ENCODE measurements at regions not wholly inside any gene's neighbourhood (a gene's known extent, or its start where the extent isn't known, plus 50 kb on each side); places are given as distances from the start of the nearest gene placed in this dataset.

DNA sequence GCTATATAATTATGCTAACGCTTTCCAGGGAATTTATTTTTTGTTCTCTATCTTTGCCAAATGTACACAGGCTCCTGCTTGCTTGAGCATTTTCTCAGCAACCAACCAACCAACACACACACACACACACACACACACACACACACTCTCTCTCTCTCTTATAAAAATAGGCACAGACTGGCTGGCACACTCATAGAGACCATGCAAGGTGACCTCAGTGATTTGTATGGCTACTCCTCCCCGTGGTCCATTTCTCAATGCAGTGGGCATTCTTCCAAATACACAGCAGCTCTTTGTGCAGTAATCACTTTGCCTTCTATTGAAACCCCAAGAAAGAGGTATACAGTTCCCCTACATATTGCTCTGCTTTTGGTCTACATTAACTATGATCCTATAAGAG, 416.0 kb downstream of the MAN2A1 start:
- peaks cover 6 to 9% of the 10 kb centered on the region in 2 experiments; a peak in 2 of 4 replicates for H3K4me1 Mint-ChIP-seq

More for the DNA sequence above, 416.0 kb downstream of the MAN2A1 start:
- Mint-ChIP-seq H3K4me3 (no peak overlapping the region), H3K36me3 (ENCODE audit: insufficient read depth in 1 of 3, low read depth in 3 of 3) (no peaks in the 10 kb centered on the region), H3K27me3 (ENCODE audit: low read depth) (no peaks in the 10 kb centered on the region), H3K9me3 (no peaks in the 10 kb centered on the region), H3K27ac (no peak overlapping the region)
- TF ChIP-seq, protein P1, sequence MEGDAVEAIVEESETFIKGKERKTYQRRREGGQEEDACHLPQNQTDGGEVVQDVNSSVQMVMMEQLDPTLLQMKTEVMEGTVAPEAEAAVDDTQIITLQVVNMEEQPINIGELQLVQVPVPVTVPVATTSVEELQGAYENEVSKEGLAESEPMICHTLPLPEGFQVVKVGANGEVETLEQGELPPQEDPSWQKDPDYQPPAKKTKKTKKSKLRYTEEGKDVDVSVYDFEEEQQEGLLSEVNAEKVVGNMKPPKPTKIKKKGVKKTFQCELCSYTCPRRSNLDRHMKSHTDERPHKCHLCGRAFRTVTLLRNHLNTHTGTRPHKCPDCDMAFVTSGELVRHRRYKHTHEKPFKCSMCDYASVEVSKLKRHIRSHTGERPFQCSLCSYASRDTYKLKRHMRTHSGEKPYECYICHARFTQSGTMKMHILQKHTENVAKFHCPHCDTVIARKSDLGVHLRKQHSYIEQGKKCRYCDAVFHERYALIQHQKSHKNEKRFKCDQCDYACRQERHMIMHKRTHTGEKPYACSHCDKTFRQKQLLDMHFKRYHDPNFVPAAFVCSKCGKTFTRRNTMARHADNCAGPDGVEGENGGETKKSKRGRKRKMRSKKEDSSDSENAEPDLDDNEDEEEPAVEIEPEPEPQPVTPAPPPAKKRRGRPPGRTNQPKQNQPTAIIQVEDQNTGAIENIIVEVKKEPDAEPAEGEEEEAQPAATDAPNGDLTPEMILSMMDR (conservative IDR thresholded peaks at IDR 0.05): no peak
- H3K79me2 ChIP-seq (ENCODE audit: insufficient read depth, low read length): no peaks in the 10 kb centered on the region
- no CpG with 5 or more reads among the region's 2 CpGs for WGBS (ENCODE audit: extremely low coverage, insufficient read length, low lambda C conversion rate)
- no peak overlapping the region for H4K8ac ChIP-seq (replicated peaks; ENCODE audit: insufficient read length, low read depth, low read length)
- no peak overlapping the region for H3K14ac ChIP-seq (ENCODE audit: insufficient read depth, low read length)
- H3K18ac ChIP-seq (ENCODE audit: insufficient read length, low read depth, low read length): no peak overlapping the region
- H3K79me1 ChIP-seq (ENCODE audit: insufficient read depth, low read depth, low read length, poor library complexity, severe bottlenecking): no peaks in the 10 kb centered on the region
- H3K56ac ChIP-seq (ENCODE audit: insufficient read length, low read depth, low read length): no peak overlapping the region
- H3K9me3 ChIP-seq (ENCODE audit: control insufficient read depth, low read depth, low read length): no peaks in the 10 kb centered on the region
- H3K27ac ChIP-seq (ENCODE audit: insufficient read length, low read depth, low read length): no peak overlapping the region
- no peaks in the 10 kb centered on the region for H4K20me1 ChIP-seq (ENCODE audit: control insufficient read depth, insufficient read depth, insufficient read length)
- DNase-seq: no peak
- no peak overlapping the region for H2AK5ac ChIP-seq (ENCODE audit: insufficient read length, low read length)
- no peaks in the 10 kb centered on the region for H3K4me1 ChIP-seq (ENCODE audit: insufficient read depth, low read length)
- H3K4me2 ChIP-seq (ENCODE audit: insufficient read depth, insufficient read length, low read length): no peak overlapping the region
- no peak overlapping the region for H3K9ac ChIP-seq (ENCODE audit: extremely low read depth, insufficient read length, low read length)
- no peak overlapping the region for H4K91ac ChIP-seq (ENCODE audit: insufficient read length, low read depth, low read length)
- no peak overlapping the region for H2AFZ ChIP-seq (ENCODE audit: low read length)
- H3K27me3 ChIP-seq (ENCODE audit: insufficient read depth, low read length): no peaks in the 10 kb centered on the region
- no peak overlapping the region for H2BK5ac ChIP-seq (ENCODE audit: insufficient read length, low read length)
- H2BK15ac ChIP-seq (ENCODE audit: low read depth, low read length): no peak overlapping the region
- H3T11ph ChIP-seq (ENCODE audit: low read length): no peak overlapping the region
- no peak overlapping the region for H3K4ac ChIP-seq (ENCODE audit: low read depth, low read length)
- H3K23me2 ChIP-seq (ENCODE audit: insufficient read length, low read depth, low read length, poor library complexity, severe bottlenecking): no peaks in the 10 kb centered on the region
- no peak overlapping the region for H4K5ac ChIP-seq (ENCODE audit: insufficient read length, low read depth, low read length)
- no peak overlapping the region for H2BK20ac ChIP-seq (ENCODE audit: low read depth, low read length, poor library complexity, severe bottlenecking)
- H2BK120ac ChIP-seq (ENCODE audit: low read depth, low read length, poor library complexity, severe bottlenecking): no peak overlapping the region
- no peak overlapping the region for H3K23ac ChIP-seq (ENCODE audit: insufficient read length, low read depth, low read length)
- no peak overlapping the region for H2BK12ac ChIP-seq (ENCODE audit: insufficient read length, low read depth, low read length)

Data from H9 (cell line).